B cell (primary cell): ENCODE measurements at regions not wholly inside any gene's neighbourhood (a gene's known extent, or its start where the extent isn't known, plus 50 kb on each side); places are given as distances from the start of the nearest gene placed in this dataset.

Experiments
- EZH2 ChIP-seq: IDR thresholded peaks from 2 replicates; pipeline ENCODE4 v1.6.1; 2012; ENCODE audit warnings: borderline replicate concordance, low read depth, mild to moderate bottlenecking, moderate library complexity, low read length; ENCODE audit not compliant: insufficient read depth, poor library complexity, severe bottlenecking
- TF ChIP-seq, protein P1 (sequence below): fragments of 200-600 bp; IDR thresholded peaks from one replicate; pipeline ENCODE4 v1.8.0; 2022; ENCODE audit warnings: antibody characterized with exemption, mild to moderate bottlenecking

DNA sequence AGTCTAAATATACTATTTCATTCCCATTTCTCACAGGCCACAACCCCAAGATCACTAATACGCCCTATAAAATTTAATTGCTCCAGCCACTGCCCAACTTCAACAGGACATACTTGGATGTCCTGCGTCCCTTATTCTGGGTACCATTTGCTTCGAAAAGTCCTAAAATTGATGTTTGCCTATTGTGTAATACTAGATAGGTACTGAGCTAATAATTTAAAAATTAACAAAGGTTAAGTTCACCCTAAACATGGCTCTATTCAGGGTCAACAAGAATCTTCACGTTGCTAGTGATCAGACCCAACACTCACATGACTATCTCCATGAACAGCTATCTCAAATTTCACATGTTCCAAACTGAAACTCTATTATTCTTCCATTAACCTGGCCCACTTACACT lies 296.4 kb upstream of the RND3 start:
- TF ChIP-seq, protein P1, sequence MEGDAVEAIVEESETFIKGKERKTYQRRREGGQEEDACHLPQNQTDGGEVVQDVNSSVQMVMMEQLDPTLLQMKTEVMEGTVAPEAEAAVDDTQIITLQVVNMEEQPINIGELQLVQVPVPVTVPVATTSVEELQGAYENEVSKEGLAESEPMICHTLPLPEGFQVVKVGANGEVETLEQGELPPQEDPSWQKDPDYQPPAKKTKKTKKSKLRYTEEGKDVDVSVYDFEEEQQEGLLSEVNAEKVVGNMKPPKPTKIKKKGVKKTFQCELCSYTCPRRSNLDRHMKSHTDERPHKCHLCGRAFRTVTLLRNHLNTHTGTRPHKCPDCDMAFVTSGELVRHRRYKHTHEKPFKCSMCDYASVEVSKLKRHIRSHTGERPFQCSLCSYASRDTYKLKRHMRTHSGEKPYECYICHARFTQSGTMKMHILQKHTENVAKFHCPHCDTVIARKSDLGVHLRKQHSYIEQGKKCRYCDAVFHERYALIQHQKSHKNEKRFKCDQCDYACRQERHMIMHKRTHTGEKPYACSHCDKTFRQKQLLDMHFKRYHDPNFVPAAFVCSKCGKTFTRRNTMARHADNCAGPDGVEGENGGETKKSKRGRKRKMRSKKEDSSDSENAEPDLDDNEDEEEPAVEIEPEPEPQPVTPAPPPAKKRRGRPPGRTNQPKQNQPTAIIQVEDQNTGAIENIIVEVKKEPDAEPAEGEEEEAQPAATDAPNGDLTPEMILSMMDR: no peak
- TF ChIP-seq EZH2: no peak
